H1 (cell line): ENCODE measurements at regions not wholly inside any gene's neighbourhood (a gene's known extent, or its start where the extent isn't known, plus 50 kb on each side); places are given as distances from the start of the nearest gene placed in this dataset.

Source experiments
- CTCF ChIA-PET: fragments of 300-600 bp; sonication (Branson Sonifier 250); formaldehyde crosslinking; loops from one replicate; lab custom pipeline; 2021; ENCODE audit not compliant: partially characterized antibody; lab: Charles Lee
- POLR2A ChIA-PET: fragments of 300-600 bp; sonication (Branson Sonifier 250); formaldehyde crosslinking; loops from one replicate; lab custom pipeline; 2021; ENCODE audit warnings: inconsistent platforms; ENCODE audit not compliant: partially characterized antibody; lab: Charles Lee
- DNase-seq, 2 experiments: peaks; one replicate each; pipeline versions ENCODE4 v3.0.0 to v3.0.0-alpha.2; 2010 to 2022; ENCODE audit warnings: low spot score in 2 of 2, low read depth in 1 of 2, mixed read lengths in 1 of 2
- FAIRE-seq: peaks from 2 replicates; lab custom pipeline; 2011; peaks lifted over from hg19 to GRCh38; lab: Jason Lieb, UNC
- H2AFZ ChIP-seq: 2 replicates; pipeline ENCODE4 v1.8.1; 2012; ENCODE audit warnings: low read length, inconsistent platforms
- H2AK5ac ChIP-seq: 2 replicates; pipeline ENCODE4 v1.6.1; 2013; ENCODE audit warnings: low read depth, low read length
- H2BK120ac ChIP-seq: replicated peaks from 2 replicates; pipeline ENCODE3; 2013; ENCODE audit warnings: low read depth, low read length, inconsistent platforms
- H2BK12ac ChIP-seq: 2 replicates; pipeline ENCODE4 v1.6.1; 2013; ENCODE audit warnings: low read depth, low read length
- H2BK15ac ChIP-seq: 2 replicates; pipeline ENCODE4 v1.6.1; 2013; ENCODE audit warnings: low read length
- H2BK20ac ChIP-seq: 2 replicates; pipeline ENCODE4 v1.6.1; 2013; ENCODE audit warnings: low read length
- H2BK5ac ChIP-seq: 2 replicates; pipeline ENCODE4 v1.6.1; 2013; ENCODE audit warnings: low read depth, low read length
- H3K14ac ChIP-seq: 2 replicates; pipeline ENCODE4 v1.6.1; 2013; ENCODE audit warnings: inconsistent platforms; ENCODE audit not compliant: insufficient read length
- H3K18ac ChIP-seq: 2 replicates; pipeline ENCODE4 v1.6.1; 2013; ENCODE audit warnings: low read length; ENCODE audit errors: extremely low read depth
- H3K23ac ChIP-seq: 2 replicates; pipeline ENCODE4 v1.6.1; 2013; ENCODE audit warnings: inconsistent platforms; ENCODE audit not compliant: insufficient read length
- H3K23me2 ChIP-seq: 2 replicates; pipeline ENCODE4 v1.6.1; 2013; ENCODE audit warnings: low read depth, low read length
- H3K27ac ChIP-seq: 2 replicates; pipeline ENCODE4 v1.6.1; 2011; ENCODE audit warnings: low read depth, low read length, inconsistent platforms
- H3K27me3 ChIP-seq, 4 experiments: replicated peaks in 1 of 4; 1 replicate in 1 of 4; 2 replicates in 3 of 4; pipeline versions ENCODE4 v1.6.1 to v1.8.1; 2011 to 2013; ENCODE audit warnings: low read length in 3 of 4, mild to moderate bottlenecking in 3 of 4, inconsistent platforms in 2 of 4, mixed read lengths in 2 of 4, moderate library complexity in 1 of 4; ENCODE audit not compliant: control insufficient read depth in 3 of 4, insufficient read depth in 3 of 4; ENCODE audit errors: extremely low read depth in 1 of 4
- H3K36me3 ChIP-seq, 4 experiments: 2 replicates each; pipeline versions ENCODE4 v1.6.1 to v1.8.1; 2011 to 2013; ENCODE audit warnings: mild to moderate bottlenecking in 4 of 4, low read length in 3 of 4, moderate library complexity in 2 of 4, control low read depth in 1 of 4, inconsistent platforms in 1 of 4; ENCODE audit not compliant: insufficient read depth in 4 of 4, control insufficient read depth in 2 of 4
- H3K4ac ChIP-seq: replicated peaks from 2 replicates; pipeline ENCODE3; 2013; ENCODE audit warnings: low read length, low read depth, mixed read lengths, inconsistent platforms; ENCODE audit not compliant: insufficient read length
- H3K4me1 ChIP-seq, 4 experiments: replicated peaks in 1 of 4; 1 replicate in 1 of 4; 2 replicates in 3 of 4; pipeline versions ENCODE4 v1.6.1 to v1.8.1; 2011 to 2013; ENCODE audit warnings: low read length in 3 of 4, inconsistent platforms in 2 of 4, mixed read lengths in 1 of 4; ENCODE audit not compliant: insufficient read depth in 4 of 4, control insufficient read depth in 3 of 4
- H3K4me2 ChIP-seq, 2 experiments: 2 replicates each; pipeline versions ENCODE4 v1.6.1 to v1.8.1; 2011 to 2013; ENCODE audit warnings: low read depth in 2 of 2, low read length in 2 of 2, control low read depth in 1 of 2, inconsistent platforms in 1 of 2, mild to moderate bottlenecking in 1 of 2; ENCODE audit not compliant: insufficient read depth in 1 of 2
- H3K4me3 ChIP-seq, 4 experiments: fragments of 200-600, 300-600 bp in 1 of 4; sonication (generic), shearing (Covaris generic), sonication (Bioruptor Twin) in 1 of 4; 2 replicates each; pipeline versions ENCODE4 v1.5.1 to v1.8.1; 2011 to 2016; ENCODE audit warnings: low read length in 4 of 4, low read depth in 3 of 4, control low read depth in 2 of 4, inconsistent platforms in 2 of 4, mild to moderate bottlenecking in 2 of 4, mixed read lengths in 1 of 4, moderate library complexity in 1 of 4; ENCODE audit not compliant: insufficient read depth in 2 of 4; ENCODE audit errors: extremely low read depth in 1 of 4
- H3K56ac ChIP-seq: replicated peaks from 2 replicates; pipeline ENCODE3; 2013; ENCODE audit warnings: low read depth, mild to moderate bottlenecking, mixed read lengths, low read length, inconsistent platforms; ENCODE audit not compliant: insufficient read length
- H3K79me1 ChIP-seq: 2 replicates; pipeline ENCODE4 v1.6.1; 2013; ENCODE audit warnings: low read depth, low read length, control low read depth
- H3K79me2 ChIP-seq, 2 experiments: 2 replicates each; pipeline versions ENCODE4 v1.6.1 to v1.8.1; 2012 to 2013; ENCODE audit warnings: low read length in 2 of 2, mild to moderate bottlenecking in 2 of 2, inconsistent platforms in 1 of 2; ENCODE audit not compliant: insufficient read depth in 2 of 2, control insufficient read depth in 1 of 2
- H3K9ac ChIP-seq, 4 experiments: replicated peaks in 1 of 4; 1 replicate in 1 of 4; 2 replicates in 3 of 4; pipeline versions ENCODE4 v1.6.1 to v1.8.1; 2011 to 2013; ENCODE audit warnings: low read depth in 3 of 4, low read length in 3 of 4, control low read depth in 2 of 4, mild to moderate bottlenecking in 2 of 4, moderate library complexity in 2 of 4, inconsistent platforms in 1 of 4; ENCODE audit errors: extremely low read depth in 1 of 4
- H3K9me3 ChIP-seq, 2 experiments: 2 replicates each; pipeline versions ENCODE4 v1.6.1 to v1.8.1; 2012 to 2013; ENCODE audit warnings: mild to moderate bottlenecking in 2 of 2, moderate library complexity in 2 of 2, control low read depth in 1 of 2, inconsistent platforms in 1 of 2, low read depth in 1 of 2, low read length in 1 of 2, mixed read lengths in 1 of 2; ENCODE audit not compliant: insufficient read depth in 2 of 2
- H4K20me1 ChIP-seq, 2 experiments: replicated peaks in 1 of 2; 2 replicates each; pipeline versions ENCODE3 to v1.8.1; 2011 to 2013; ENCODE audit warnings: inconsistent platforms in 2 of 2, low read length in 2 of 2, mild to moderate bottlenecking in 1 of 2; ENCODE audit not compliant: insufficient read depth in 2 of 2, control insufficient read depth in 1 of 2
- H4K5ac ChIP-seq: 2 replicates; pipeline ENCODE4 v1.6.1; 2013; ENCODE audit warnings: low read length, low read depth, mixed read lengths, inconsistent platforms; ENCODE audit not compliant: insufficient read length
- H4K8ac ChIP-seq: 2 replicates; pipeline ENCODE4 v1.8.0; 2013; ENCODE audit warnings: mild to moderate bottlenecking, moderate library complexity, low read length, inconsistent platforms; ENCODE audit not compliant: insufficient read depth; ENCODE audit errors: extremely low read depth
- H4K91ac ChIP-seq: replicated peaks from 2 replicates; pipeline ENCODE3; 2013; ENCODE audit warnings: low read length, mixed read lengths, inconsistent platforms; ENCODE audit not compliant: insufficient read length
- BRCA1 ChIP-seq: IDR thresholded peaks from 2 replicates; pipeline ENCODE4 v1.6.1; 2012; ENCODE audit warnings: low read depth, low read length, improper control_type of control experiment
- CHD2 ChIP-seq: IDR thresholded peaks from 2 replicates; pipeline ENCODE4 v1.6.1; 2012; ENCODE audit warnings: low read length, improper control_type of control experiment
- SIRT6 ChIP-seq: IDR thresholded peaks from one replicate; pipeline ENCODE4 v1.7.1; 2012; ENCODE audit warnings: low read length, inconsistent platforms
- TAF1 ChIP-seq: IDR thresholded peaks from 2 replicates; pipeline ENCODE4 v1.6.1; 2011; ENCODE audit warnings: mild to moderate bottlenecking, low read depth, low read length
- TCF12 ChIP-seq: IDR thresholded peaks from 2 replicates; pipeline ENCODE4 v1.6.1; 2011; ENCODE audit warnings: low read depth, mild to moderate bottlenecking, low read length
- WGBS, 2 experiments: shearing (Covaris generic) in 1 of 2; methylation state at CpG; one replicate each; pipeline versions ENCODE4 v1.1.6 to v1.1.7; 2013 to 2015; ENCODE audit warnings: low lambda C conversion rate in 2 of 2, mixed read lengths in 2 of 2, inconsistent platforms in 1 of 2, low coverage in 1 of 2, missing lambda C conversion rate in 1 of 2; ENCODE audit not compliant: insufficient replicate concordance in 2 of 2, insufficient coverage in 1 of 2, insufficient read length in 1 of 2; ENCODE audit errors: extremely low coverage in 1 of 2, missing lambda C conversion rate in 1 of 2; 5-methylcytosine and 5-hydroxymethylcytosine counted together

GRCh38 chr10:130958003-130958402 lies 353.5 kb downstream of the TCERG1L start:
- Histone ChIP-seq H3K27ac (no peak overlapping the region), H3K9ac (no peak overlapping the region), H3K18ac (no peak overlapping the region), H3K27me3 (no peaks in the 10 kb centered on the region), H2BK15ac (no peak overlapping the region), H2AK5ac (no peak overlapping the region), H3K9me3 (peaks cover 0 to 3% of the 10 kb centered on the region in 2 experiments; a peak in 1 of 4 replicates), H4K20me1 (no peaks in the 10 kb centered on the region), H3K4me1 (peaks cover 0 to 4% (median 0%) of the 10 kb centered on the region in 4 experiments; a peak in 2 of 7 replicates), H2BK120ac (no peak overlapping the region), H3K4ac (no peak overlapping the region), H4K8ac (no peak overlapping the region), H2BK5ac (no peak overlapping the region), H2AFZ (no peak overlapping the region), H3K4me2 (no peak overlapping the region), H3K23me2 (no peaks in the 10 kb centered on the region), H3K79me2 (no peaks in the 10 kb centered on the region), H2BK20ac (no peak overlapping the region), H2BK12ac (no peak overlapping the region), H3K36me3 (no peaks in the 10 kb centered on the region), H3K14ac (no peak overlapping the region), H3K4me3 (no peak overlapping the region), H3K79me1 (no peaks in the 10 kb centered on the region), H3K23ac (no peak overlapping the region), H4K5ac (no peak overlapping the region), H4K91ac (no peak overlapping the region), H3K56ac (no peak overlapping the region)
- ChIA-PET CTCF (interaction anchor here (1.7 to 1.8 kb wide), 2 partner anchors 11 to 126 kb away, joined by 3 to 10 read pairs; no protein-coding TSS in a partner anchor), POLR2A (no interaction called here)
- WGBS, 2 experiments = 86% methylated on average over 6 of the region's 6 CpGs; no CpG with 5 or more reads in 1 of the 2 experiments
- FAIRE-seq (no peak), DNase-seq (no peak)
- TF ChIP-seq BRCA1 (no peak), CHD2 (no peak), TAF1 (no peak), TCF12 (no peak), SIRT6 (no peak)
